ENCODE measurements at regions not wholly inside any gene's neighbourhood (a gene's known extent, or its start where the extent isn't known, plus 50 kb on each side); places are given as distances from the start of the nearest gene placed in this dataset.

DNA sequence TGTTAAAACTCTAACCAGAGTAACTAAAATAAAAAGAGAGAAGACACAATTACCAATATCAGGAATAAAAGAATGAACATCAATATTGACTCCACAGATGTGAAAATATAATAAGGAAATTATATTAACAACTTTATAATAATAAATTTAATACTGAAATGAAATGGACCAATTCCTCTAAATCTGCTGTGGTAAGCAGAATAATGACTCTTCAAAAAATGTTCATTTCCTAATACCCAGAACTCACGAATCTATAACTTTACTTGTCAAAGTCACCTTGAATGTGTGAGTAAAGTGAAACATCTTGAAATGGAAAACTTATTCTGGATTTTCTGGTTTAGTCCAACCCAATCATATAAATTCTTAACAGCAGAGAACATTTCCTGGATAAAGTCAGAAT, 1391.1 kb downstream of the FAM133A start:
- Histone ChIP-seq H3K9me2 (replicated peaks; ENCODE audit: insufficient read depth, low read length) (no peaks in the 10 kb centered on the region), H3K27ac (ENCODE audit: low read length) (no peak overlapping the region), H3K27me3 (ENCODE audit: low read length) (no peaks in the 10 kb centered on the region), H3K4me1 (ENCODE audit: low read length) (no peaks in the 10 kb centered on the region), H3K36me3 (ENCODE audit: insufficient read depth, low read length) (no peaks in the 10 kb centered on the region), H3K9ac (ENCODE audit: low read length) (no peak overlapping the region), H3K9me3 (ENCODE audit: low read length) (no peaks in the 10 kb centered on the region; the same call in none of the 2 replicates), H2AFZ (ENCODE audit: low read length) (no peak overlapping the region), H3K4me3 (ENCODE audit: low read length) (no peak overlapping the region), H4K20me1 (ENCODE audit: insufficient read depth, low read depth, low read length) (no peaks in the 10 kb centered on the region), H3K4me2 (ENCODE audit: low read depth, low read length, poor library complexity, severe bottlenecking) (no peak overlapping the region), H3K79me2 (ENCODE audit: low read length) (no peaks in the 10 kb centered on the region)
- no peak for DNase-seq

GRCh38 chrX:95071052-95071451, 1397.0 kb downstream of the FAM133A start:
- H3K4me2 ChIP-seq (ENCODE audit: low read depth, low read length, poor library complexity, severe bottlenecking): no peak overlapping the region
- no peak for DNase-seq
- H3K4me1 ChIP-seq (ENCODE audit: low read length): no peaks in the 10 kb centered on the region
- no peaks in the 10 kb centered on the region for H3K9me2 ChIP-seq (replicated peaks; ENCODE audit: insufficient read depth, low read length)
- no peak overlapping the region for H3K27ac ChIP-seq (ENCODE audit: low read length)
- H3K36me3 ChIP-seq (ENCODE audit: insufficient read depth, low read length): no peaks in the 10 kb centered on the region
- H3K27me3 ChIP-seq (ENCODE audit: low read length): no peaks in the 10 kb centered on the region
- H4K20me1 ChIP-seq (ENCODE audit: insufficient read depth, low read depth, low read length): no peaks in the 10 kb centered on the region
- H3K79me2 ChIP-seq (ENCODE audit: low read length): no peaks in the 10 kb centered on the region
- H3K9ac ChIP-seq (ENCODE audit: low read length): no peak overlapping the region
- H3K4me3 ChIP-seq (ENCODE audit: low read length): no peak overlapping the region
- no peak overlapping the region for H2AFZ ChIP-seq (ENCODE audit: low read length)
- no peaks in the 10 kb centered on the region; the same call in none of the 2 replicates for H3K9me3 ChIP-seq (ENCODE audit: low read length)

- no peak overlapping the region for H3K4me2 ChIP-seq (ENCODE audit: low read depth, low read length, poor library complexity, severe bottlenecking)
- no peaks in the 10 kb centered on the region for H3K4me1 ChIP-seq (ENCODE audit: low read length)
- no peaks in the 10 kb centered on the region for H3K27me3 ChIP-seq (ENCODE audit: low read length)
- no peak overlapping the region for H3K4me3 ChIP-seq (ENCODE audit: low read length)
- H3K9ac ChIP-seq (ENCODE audit: low read length): no peak overlapping the region
- no peak overlapping the region for H3K27ac ChIP-seq (ENCODE audit: low read length)
- H3K9me3 ChIP-seq (ENCODE audit: low read length): no peaks in the 10 kb centered on the region; the same call in none of the 2 replicates
- H3K9me2 ChIP-seq (replicated peaks; ENCODE audit: insufficient read depth, low read length): no peaks in the 10 kb centered on the region
- no peak for DNase-seq
- no peaks in the 10 kb centered on the region for H4K20me1 ChIP-seq (ENCODE audit: insufficient read depth, low read depth, low read length)
- no peaks in the 10 kb centered on the region for H3K79me2 ChIP-seq (ENCODE audit: low read length)
- no peak overlapping the region for H2AFZ ChIP-seq (ENCODE audit: low read length)
- H3K36me3 ChIP-seq (ENCODE audit: insufficient read depth, low read length): no peaks in the 10 kb centered on the region
These were observed 1397.6 kb downstream of the FAM133A start for GRCh38 chrX:95071621-95072020.

DNA sequence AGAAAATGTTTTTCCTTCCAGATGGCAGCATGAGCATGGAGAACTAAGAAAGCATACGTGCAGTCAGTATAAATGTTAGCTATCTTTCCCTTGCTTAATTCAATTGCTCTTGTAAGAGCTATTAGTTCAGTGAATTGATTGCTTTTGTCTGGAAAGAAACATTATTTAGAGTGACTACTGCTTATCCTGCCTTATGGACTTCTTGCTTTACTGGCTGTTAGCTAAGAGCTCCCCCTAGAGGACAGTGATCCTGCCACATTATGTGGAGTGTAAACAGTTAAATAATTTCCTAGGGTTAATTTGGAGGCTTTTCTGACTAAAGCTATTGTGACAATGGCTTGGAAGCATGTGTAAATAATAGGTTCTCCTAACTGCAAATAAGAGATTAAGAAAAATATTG, 1402.4 kb downstream of the FAM133A start:
- H3K9me2 ChIP-seq (replicated peaks; ENCODE audit: insufficient read depth, low read length): no peaks in the 10 kb centered on the region
- no peak overlapping the region for H2AFZ ChIP-seq (ENCODE audit: low read length)
- H3K27ac ChIP-seq (ENCODE audit: low read length): no peak overlapping the region
- H3K79me2 ChIP-seq (ENCODE audit: low read length): no peaks in the 10 kb centered on the region
- no peaks in the 10 kb centered on the region for H3K36me3 ChIP-seq (ENCODE audit: insufficient read depth, low read length)
- no peak overlapping the region for H3K9ac ChIP-seq (ENCODE audit: low read length)
- no peaks in the 10 kb centered on the region for H4K20me1 ChIP-seq (ENCODE audit: insufficient read depth, low read depth, low read length)
- H3K4me2 ChIP-seq (ENCODE audit: low read depth, low read length, poor library complexity, severe bottlenecking): no peak overlapping the region
- peaks cover 5% of the 10 kb centered on the region for H3K9me3 ChIP-seq (ENCODE audit: low read length)
- DNase-seq: peak; percentile 69
- no peaks in the 10 kb centered on the region for H3K4me1 ChIP-seq (ENCODE audit: low read length)
- H3K4me3 ChIP-seq (ENCODE audit: low read length): no peak overlapping the region
- H3K27me3 ChIP-seq (ENCODE audit: low read length): no peaks in the 10 kb centered on the region

DNA sequence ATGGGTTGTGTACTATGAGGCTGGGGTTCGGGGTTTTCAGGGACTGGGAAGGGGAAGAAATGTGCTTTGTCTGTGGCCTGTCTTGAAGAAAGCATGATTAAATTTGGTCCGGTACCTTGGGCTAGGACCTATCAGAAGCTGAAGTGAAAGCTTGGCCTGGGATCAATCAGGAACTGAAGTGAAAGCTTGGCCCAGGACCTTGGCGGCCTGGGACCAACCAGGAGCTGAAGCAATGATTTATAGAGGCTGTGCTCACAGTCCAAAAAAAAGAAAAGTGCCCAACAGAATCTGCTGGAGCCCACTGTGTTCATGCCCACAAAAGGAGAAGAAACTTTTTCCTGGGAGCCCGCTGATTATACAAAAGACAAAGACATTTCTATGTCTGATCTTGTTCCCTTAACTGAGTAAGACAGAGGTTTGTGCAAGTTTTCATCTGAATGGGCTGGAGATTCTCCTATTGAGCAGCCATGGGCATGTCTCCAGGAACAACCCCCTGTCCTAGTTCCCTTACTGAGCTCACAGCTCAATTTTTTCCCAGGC, 1427.9 kb downstream of the FAM133A start:
- Histone ChIP-seq H3K27me3 (ENCODE audit: low read length) (no peaks in the 10 kb centered on the region), H3K4me3 (ENCODE audit: low read length) (no peak overlapping the region), H4K20me1 (ENCODE audit: insufficient read depth, low read depth, low read length) (no peaks in the 10 kb centered on the region), H3K9me3 (ENCODE audit: low read length) (peaks cover 4% of the 10 kb centered on the region; the same call in 1 of the 2 replicates), H3K9me2 (replicated peaks; ENCODE audit: insufficient read depth, low read length) (no peaks in the 10 kb centered on the region), H3K9ac (ENCODE audit: low read length) (no peak overlapping the region), H3K4me2 (ENCODE audit: low read depth, low read length, poor library complexity, severe bottlenecking) (no peak overlapping the region), H3K36me3 (ENCODE audit: insufficient read depth, low read length) (no peaks in the 10 kb centered on the region), H2AFZ (ENCODE audit: low read length) (no peak overlapping the region), H3K79me2 (ENCODE audit: low read length) (no peaks in the 10 kb centered on the region), H3K27ac (ENCODE audit: low read length) (no peak overlapping the region), H3K4me1 (ENCODE audit: low read length) (no peaks in the 10 kb centered on the region)
- no peak for DNase-seq

- Histone ChIP-seq H3K9ac (ENCODE audit: low read length) (no peak overlapping the region), H3K4me3 (ENCODE audit: low read length) (no peak overlapping the region), H3K36me3 (ENCODE audit: insufficient read depth, low read length) (no peaks in the 10 kb centered on the region), H3K4me2 (ENCODE audit: low read depth, low read length, poor library complexity, severe bottlenecking) (no peak overlapping the region), H4K20me1 (ENCODE audit: insufficient read depth, low read depth, low read length) (no peaks in the 10 kb centered on the region), H3K9me3 (ENCODE audit: low read length) (peaks cover 43% of the 10 kb centered on the region), H3K27ac (ENCODE audit: low read length) (no peak overlapping the region), H3K27me3 (ENCODE audit: low read length) (no peaks in the 10 kb centered on the region), H3K79me2 (ENCODE audit: low read length) (no peaks in the 10 kb centered on the region), H3K9me2 (replicated peaks; ENCODE audit: insufficient read depth, low read length) (no peaks in the 10 kb centered on the region), H2AFZ (ENCODE audit: low read length) (no peak overlapping the region), H3K4me1 (ENCODE audit: low read length) (no peaks in the 10 kb centered on the region)
- no peak for DNase-seq
These were observed 1443.5 kb downstream of the FAM133A start for GRCh38 chrX:95117556-95117955.

GRCh38 chrX:95145848-95146490, 1472.0 kb downstream of the FAM133A start:
- no peaks in the 10 kb centered on the region for H3K79me2 ChIP-seq (ENCODE audit: low read length)
- H3K36me3 ChIP-seq (ENCODE audit: insufficient read depth, low read length): no peaks in the 10 kb centered on the region
- H3K4me2 ChIP-seq (ENCODE audit: low read depth, low read length, poor library complexity, severe bottlenecking): no peak overlapping the region
- no peaks in the 10 kb centered on the region for H3K4me1 ChIP-seq (ENCODE audit: low read length)
- no peaks in the 10 kb centered on the region for H3K27me3 ChIP-seq (ENCODE audit: low read length)
- no peak overlapping the region for H3K4me3 ChIP-seq (ENCODE audit: low read length)
- H3K9me3 ChIP-seq (ENCODE audit: low read length): peaks cover 23% of the 10 kb centered on the region
- H3K9ac ChIP-seq (ENCODE audit: low read length): no peak overlapping the region
- peak; percentile 42 for DNase-seq
- no peak overlapping the region for H2AFZ ChIP-seq (ENCODE audit: low read length)
- no peaks in the 10 kb centered on the region for H4K20me1 ChIP-seq (ENCODE audit: insufficient read depth, low read depth, low read length)
- H3K27ac ChIP-seq (ENCODE audit: low read length): no peak overlapping the region
- H3K9me2 ChIP-seq (replicated peaks; ENCODE audit: insufficient read depth, low read length): no peaks in the 10 kb centered on the region

DNA sequence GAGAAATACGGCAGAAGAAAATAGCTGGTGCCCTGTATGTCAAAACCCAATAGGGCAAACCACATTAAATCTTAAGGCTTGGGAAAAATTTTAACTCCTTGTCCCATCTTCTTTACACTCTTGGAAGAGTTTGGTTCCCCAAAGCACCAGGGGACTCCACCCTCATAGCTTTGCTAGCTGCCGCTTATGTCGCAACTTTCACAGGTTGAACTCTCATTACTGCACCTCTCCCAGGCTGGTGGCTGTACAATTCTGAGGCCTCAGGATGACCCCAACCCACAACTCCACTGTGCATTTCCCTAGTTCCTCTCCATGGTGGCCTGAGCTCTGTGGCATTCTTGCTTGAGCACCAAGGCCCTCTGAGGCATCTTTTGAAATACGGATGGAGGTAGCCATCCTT, 1478.8 kb downstream of the FAM133A start:
- H3K4me1 ChIP-seq (ENCODE audit: low read length): no peaks in the 10 kb centered on the region
- H4K20me1 ChIP-seq (ENCODE audit: insufficient read depth, low read depth, low read length): no peaks in the 10 kb centered on the region
- H3K9me3 ChIP-seq (ENCODE audit: low read length): peaks cover 30% of the 10 kb centered on the region
- no peaks in the 10 kb centered on the region for H3K36me3 ChIP-seq (ENCODE audit: insufficient read depth, low read length)
- no peak for DNase-seq
- H3K79me2 ChIP-seq (ENCODE audit: low read length): no peaks in the 10 kb centered on the region
- H3K27ac ChIP-seq (ENCODE audit: low read length): no peak overlapping the region
- no peak overlapping the region for H3K9ac ChIP-seq (ENCODE audit: low read length)
- no peaks in the 10 kb centered on the region for H3K9me2 ChIP-seq (replicated peaks; ENCODE audit: insufficient read depth, low read length)
- no peak overlapping the region for H3K4me3 ChIP-seq (ENCODE audit: low read length)
- no peak overlapping the region for H3K4me2 ChIP-seq (ENCODE audit: low read depth, low read length, poor library complexity, severe bottlenecking)
- no peak overlapping the region for H2AFZ ChIP-seq (ENCODE audit: low read length)
- no peaks in the 10 kb centered on the region for H3K27me3 ChIP-seq (ENCODE audit: low read length)
